LNCaP clone FGC (cell line): ENCODE measurements at regions not wholly inside any gene's neighbourhood (a gene's known extent, or its start where the extent isn't known, plus 50 kb on each side); places are given as distances from the start of the nearest gene placed in this dataset.

Experiments used
- DNase-seq: peaks from one replicate; pipeline ENCODE4 v3.0.0-alpha.2; 2011; ENCODE audit warnings: low read depth
- H3K4me3 ChIP-seq: 2 replicates; pipeline ENCODE4 v1.5.1; 2011; ENCODE audit warnings: mild to moderate bottlenecking, low read depth, low read length, control low read depth
- TF ChIP-seq, protein P1 (sequence below): IDR thresholded peaks from 2 replicates; pipeline ENCODE4 v1.5.1; 2012; ENCODE audit warnings: mild to moderate bottlenecking; ENCODE audit not compliant: control insufficient read depth, insufficient read depth; ENCODE audit errors: extremely low read depth

DNA sequence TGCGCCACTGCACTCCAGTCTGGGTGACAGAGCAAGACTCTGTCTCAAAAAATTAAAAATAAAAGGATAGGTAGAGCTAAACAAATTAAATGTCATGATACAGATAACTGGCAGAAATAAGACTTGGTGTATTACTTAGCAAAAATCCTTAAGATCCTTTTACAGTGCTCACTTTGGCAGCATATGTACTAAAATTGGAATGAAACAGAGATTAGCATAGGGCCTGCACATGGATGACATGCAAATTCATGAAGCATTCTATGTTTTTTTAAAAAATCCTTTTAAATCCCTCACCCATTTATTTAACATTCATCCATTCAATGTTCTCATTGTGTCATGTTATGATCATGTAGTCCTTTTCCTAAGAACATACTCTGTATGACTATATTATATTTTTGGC is 528.8 kb downstream of the CD83 start:
- TF ChIP-seq, protein P1, sequence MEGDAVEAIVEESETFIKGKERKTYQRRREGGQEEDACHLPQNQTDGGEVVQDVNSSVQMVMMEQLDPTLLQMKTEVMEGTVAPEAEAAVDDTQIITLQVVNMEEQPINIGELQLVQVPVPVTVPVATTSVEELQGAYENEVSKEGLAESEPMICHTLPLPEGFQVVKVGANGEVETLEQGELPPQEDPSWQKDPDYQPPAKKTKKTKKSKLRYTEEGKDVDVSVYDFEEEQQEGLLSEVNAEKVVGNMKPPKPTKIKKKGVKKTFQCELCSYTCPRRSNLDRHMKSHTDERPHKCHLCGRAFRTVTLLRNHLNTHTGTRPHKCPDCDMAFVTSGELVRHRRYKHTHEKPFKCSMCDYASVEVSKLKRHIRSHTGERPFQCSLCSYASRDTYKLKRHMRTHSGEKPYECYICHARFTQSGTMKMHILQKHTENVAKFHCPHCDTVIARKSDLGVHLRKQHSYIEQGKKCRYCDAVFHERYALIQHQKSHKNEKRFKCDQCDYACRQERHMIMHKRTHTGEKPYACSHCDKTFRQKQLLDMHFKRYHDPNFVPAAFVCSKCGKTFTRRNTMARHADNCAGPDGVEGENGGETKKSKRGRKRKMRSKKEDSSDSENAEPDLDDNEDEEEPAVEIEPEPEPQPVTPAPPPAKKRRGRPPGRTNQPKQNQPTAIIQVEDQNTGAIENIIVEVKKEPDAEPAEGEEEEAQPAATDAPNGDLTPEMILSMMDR: no peak
- H3K4me3 ChIP-seq: no peak overlapping the region

DNA sequence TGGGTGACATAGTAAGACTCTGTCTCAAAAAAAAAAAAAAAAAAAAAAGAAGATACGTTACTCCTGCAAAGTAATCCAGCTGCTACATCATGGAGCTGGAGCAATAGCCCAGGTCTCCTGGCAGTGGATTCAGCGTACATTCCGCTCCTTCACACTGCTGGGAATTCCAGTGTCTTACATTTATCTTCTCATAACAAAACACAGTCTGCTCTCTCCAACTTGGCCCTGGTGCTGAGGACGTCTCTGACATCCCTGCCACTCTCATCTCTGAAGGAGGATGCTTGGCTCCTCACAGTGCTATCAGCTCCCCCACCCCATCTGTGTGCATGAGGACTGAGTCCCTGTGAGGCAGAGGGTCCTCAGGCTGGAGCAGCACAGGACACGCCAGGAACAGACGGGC is 529.8 kb downstream of the CD83 start:
- H3K4me3 ChIP-seq: no peak overlapping the region
- no peak for DNase-seq
- TF ChIP-seq, protein P1: no peak

More for the DNA sequence above, 528.8 kb downstream of the CD83 start:
- DNase-seq: no peak

DNA sequence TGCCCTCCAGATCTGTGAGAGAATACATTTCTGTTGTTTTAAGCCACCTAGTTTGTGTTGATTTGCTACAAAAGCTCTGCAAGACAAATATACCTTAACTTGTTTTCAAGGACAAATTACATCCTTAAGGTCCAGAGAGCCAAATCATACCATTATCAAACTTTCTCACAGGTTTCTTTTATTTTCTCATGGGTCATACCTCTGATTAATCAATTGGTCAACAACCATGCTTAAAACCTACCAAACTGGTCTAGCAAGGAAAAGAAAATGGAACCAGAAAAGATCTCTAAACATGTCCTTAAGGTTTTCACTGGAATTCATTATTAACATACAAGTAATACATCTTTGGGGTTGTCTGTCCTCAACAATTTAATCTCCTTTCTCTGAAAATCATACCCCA is 535.0 kb downstream of the CD83 start:
- TF ChIP-seq, protein P1: no peak
- DNase-seq: peak; percentile 18
- no peak overlapping the region for H3K4me3 ChIP-seq

DNA sequence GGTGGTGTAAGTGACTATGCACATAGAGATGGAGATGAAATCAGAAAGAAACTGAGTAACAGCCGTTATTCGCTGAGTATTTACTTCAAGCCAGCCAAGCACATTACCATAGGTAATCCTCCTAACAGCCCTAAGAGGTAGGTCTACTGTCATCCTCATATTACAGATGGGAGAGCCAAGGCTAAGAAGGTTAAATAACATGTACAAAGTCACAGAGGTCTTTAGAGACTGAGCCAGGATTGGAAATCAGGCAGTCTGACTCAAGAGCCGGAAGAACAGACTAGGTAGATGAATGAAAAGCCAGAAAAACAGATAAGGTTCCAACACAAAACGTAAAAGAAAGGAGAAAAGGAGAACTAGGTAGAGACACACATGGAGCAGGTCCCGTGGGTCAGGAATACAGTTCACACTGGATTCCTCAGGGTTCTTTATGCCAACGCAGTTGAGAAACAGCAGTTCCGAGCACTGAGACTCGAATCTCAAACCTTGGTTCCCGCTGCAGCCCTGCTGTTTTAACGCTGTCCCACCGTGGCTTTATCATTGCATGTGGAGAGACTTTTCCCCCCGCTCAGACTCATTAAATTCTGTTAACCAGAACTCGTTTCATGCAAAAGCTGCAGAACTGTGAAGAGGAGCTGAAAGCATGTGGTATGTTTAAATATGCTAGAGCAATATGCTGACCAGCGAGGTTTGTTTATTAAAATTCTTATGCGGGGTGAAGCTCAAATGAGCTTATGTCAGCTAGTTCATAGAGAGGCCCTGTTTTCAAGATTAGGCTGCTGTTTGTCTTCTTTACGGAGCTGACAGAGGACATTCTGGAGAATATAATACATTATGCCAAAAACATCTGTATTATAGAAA is 537.9 kb downstream of the CD83 start:
- TF ChIP-seq, protein P1: no peak
- no peak for DNase-seq
- H3K4me3 ChIP-seq: no peak overlapping the region

DNA sequence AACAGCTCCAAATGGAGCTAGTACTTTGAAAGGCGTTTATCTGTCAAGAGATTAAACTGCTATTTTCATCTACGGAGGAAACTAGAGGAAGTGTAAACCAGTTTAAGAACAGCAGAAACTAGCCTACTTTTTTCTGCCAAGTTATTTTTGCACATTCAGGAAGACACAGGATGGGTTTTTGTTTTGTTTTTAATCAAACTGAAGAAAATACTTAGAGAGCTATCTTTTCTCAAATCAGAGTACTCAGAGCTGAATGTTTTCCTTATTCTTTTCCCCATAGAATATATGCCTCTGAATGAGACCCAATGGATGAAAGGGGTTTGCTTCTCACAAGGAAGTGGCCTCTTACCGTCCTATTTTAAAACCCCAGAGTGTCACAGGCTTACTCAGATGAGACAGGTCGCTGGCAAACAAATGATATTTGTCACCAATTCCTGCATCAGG is 538.5 kb downstream of the CD83 start:
- TF ChIP-seq, protein P1: no peak
- DNase-seq: no peak
- H3K4me3 ChIP-seq: no peak overlapping the region

DNA sequence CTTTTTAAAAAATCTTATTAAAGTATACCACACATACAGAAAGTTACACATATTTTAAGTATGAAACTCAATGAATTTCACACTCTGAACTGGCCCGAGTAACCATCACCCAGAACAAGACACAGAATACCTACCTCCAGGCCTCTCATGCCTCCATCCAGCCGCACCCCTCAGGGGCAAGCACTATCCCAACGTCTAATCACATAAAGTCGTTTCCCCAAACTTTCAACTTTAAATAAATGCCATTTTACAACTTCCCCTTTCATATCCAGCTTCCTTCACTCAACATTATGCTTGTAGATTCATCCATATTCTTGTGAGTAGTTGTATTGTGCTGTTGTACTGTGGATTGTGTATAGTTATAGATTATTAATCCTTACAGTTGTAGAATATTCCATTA is 539.1 kb downstream of the CD83 start:
- H3K4me3 ChIP-seq: no peak overlapping the region
- DNase-seq: no peak
- TF ChIP-seq, protein P1: no peak

DNA sequence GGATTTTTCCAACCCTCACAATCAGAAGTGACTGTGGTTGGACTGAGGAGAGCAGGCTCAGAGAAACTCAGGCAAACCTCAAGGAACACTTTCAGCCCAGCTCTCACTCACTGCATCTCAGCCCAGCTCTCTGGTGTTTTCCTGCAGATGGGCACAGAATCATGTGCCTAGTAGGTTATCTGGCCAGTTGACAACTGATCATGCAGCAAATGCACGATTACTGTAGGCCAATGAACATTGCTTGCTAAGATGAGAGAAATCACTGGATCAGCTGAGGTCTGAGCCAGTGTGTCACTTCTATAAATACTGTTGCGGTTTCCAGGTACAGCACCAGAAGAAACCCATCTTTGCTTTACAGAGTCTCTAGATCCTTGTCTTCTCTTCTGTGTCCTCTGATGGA is 540.5 kb downstream of the CD83 start:
- no peak for DNase-seq
- no peak overlapping the region for H3K4me3 ChIP-seq
- TF ChIP-seq, protein P1: no peak
